ENCODE measurements at regions not wholly inside any gene's neighbourhood (a gene's known extent, or its start where the extent isn't known, plus 50 kb on each side); places are given as distances from the start of the nearest gene placed in this dataset.

DNA sequence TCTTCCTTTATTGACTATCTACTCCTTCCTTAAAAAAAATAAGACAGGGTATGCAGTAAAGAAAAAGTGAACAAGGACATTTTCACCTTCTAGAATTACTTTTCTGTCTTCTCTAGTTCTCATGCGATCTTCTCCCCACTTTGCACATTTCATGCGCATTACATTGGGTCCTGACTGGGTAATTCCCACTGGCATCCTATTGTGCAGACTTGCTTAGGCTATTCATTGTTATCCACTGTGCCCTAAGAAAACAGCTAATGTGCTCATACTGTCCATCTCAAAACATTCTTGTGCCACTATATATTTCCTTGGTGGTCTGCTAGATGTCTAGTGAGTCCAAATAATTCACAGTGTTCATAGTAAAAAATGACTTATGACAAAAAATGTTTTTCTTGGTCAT lies 447.4 kb upstream of the ROBO1 start:
- DNase-seq (ENCODE audit: low spot score): no peak

DNA sequence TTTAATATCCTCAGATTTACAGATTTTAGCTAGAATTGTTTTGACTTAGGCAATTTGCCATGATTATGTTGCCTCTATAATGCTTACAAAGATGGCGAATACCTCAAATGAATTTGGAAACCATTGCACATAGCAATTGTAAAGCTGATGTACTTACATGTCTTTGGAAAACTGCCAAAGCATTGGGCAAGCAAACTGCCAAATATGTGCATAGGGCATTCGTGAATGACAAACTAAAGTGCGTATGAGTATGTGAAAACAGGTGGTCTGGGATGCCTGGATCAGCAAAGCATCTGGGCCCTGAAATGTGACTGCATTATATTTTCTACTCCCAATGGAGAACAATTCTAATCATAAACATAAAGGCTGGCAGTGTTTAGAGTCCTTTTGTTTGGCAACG lies 445.3 kb upstream of the ROBO1 start:
- no peak for DNase-seq (ENCODE audit: low spot score)

DNA sequence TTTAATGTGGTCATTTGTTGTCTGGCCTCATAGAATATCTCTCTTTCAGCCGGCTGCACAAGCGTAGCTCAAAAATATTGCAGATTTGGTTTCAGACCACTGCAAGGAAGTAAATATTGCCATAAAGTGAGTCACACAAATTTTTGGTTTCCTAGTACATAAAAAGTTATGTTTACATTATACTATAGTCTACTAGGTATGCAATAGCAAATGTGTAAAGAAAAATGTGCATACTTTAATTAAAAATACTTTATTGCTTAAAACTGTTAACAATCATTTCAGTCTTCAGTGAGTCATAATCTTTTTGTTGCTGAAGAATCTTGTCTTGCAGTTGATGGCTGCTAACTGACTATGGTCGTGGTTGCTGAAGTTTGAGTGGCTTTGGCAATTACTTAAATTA lies 425.1 kb upstream of the ROBO1 start:
- DNase-seq (ENCODE audit: low spot score): no peak

DNA sequence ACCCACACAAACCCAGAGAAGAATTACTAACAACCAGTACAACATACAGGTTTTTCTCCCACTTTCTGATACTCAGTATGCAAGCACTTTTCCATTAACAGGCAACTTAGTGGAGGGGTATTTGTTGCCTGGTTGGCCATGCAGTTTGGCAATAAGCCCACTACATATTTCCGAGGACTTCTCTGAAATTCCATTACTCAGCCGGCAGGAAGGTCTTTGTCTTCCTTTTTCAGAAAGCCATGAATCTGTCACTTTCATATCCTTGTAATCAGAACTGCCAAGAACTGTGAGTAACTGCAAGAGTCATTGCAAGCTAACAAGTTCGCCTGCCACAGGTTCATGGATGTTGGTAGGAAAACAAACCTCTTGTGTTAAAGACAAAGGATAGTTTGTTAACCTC lies 422.3 kb upstream of the ROBO1 start:
- no peak for DNase-seq (ENCODE audit: low spot score)

DNA sequence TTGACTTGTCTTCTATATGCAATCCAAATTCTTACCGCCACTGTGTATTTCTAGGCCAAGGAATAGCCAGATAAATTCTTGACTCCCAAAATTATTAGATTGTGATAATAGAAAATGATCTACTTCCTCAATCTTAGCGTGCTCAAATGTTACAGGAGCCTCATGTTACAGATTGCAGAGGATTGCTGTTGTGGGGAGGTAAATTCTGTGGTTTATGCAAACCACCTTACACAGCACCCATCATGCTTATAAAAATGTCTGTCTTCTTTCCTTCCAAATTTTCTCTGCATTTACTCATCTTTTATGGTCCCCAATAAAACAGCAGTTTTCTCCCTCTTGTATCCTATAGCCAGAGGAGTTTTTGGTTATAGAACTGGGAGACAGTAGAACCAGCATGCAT lies 420.2 kb upstream of the ROBO1 start:
- no peak for DNase-seq (ENCODE audit: low spot score)

DNA sequence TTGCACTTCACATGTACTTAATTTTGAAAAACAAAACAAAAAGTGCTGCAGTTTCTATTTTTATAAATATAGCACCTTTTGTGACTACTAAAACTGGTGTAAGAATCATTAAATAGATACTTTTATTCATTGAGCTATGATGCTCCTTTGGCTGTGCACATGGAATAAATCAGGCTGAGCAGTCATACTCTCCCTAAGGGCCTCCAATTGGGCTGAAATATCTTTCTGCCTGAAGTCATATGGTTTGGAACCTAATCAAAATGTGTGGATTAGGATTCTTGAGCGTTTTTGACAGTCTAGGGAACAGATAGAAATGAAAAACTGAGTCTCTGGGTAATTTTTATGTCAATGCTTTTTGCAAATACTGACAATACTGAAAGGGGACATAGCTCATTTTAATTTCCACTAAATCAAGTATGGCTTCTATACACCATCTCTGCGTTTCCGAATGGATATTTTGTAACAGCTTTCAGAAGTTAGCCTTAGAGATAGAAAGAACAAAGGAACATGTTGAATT lies 392.2 kb upstream of the ROBO1 start:
- DNase-seq (ENCODE audit: low spot score): no peak

DNA sequence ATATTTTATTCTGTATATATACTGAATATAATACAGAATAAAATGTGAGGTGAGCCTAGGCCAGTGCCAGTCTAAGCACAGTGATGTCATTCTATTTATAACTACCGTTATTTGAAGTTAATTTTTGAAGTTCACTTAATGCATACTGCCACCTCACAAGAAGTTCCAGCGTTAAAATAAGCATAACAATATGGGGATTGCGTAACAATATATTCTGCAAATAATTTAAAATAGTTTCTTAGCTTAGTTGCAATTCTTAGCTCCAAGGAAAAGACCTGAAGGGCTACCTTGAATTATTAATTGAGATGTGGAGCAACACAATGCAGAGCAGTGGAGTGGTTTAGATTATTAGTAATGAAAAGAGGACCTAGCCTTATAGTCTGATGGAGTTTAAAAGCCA lies 390.5 kb upstream of the ROBO1 start:
- no peak for DNase-seq (ENCODE audit: low spot score)

DNA sequence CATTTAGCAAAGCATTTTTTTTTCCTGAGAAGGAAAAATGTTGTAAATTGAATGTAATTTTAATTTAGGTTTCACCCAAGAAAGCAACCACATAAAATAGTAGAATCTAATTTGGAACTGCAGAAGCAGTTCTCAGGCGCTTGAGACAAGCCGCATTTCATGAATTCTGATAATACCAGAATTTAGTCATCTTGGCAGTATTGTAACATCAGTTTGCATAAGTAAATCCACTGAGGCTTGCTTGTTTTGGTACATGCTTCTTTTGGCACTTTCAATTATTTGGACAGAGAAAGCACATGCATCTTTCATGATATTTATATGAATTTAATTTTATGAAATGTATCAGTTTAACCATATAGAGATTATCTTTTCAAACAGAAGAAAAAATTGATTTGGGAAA lies 389.7 kb upstream of the ROBO1 start:
- no peak for DNase-seq (ENCODE audit: low spot score)

DNA sequence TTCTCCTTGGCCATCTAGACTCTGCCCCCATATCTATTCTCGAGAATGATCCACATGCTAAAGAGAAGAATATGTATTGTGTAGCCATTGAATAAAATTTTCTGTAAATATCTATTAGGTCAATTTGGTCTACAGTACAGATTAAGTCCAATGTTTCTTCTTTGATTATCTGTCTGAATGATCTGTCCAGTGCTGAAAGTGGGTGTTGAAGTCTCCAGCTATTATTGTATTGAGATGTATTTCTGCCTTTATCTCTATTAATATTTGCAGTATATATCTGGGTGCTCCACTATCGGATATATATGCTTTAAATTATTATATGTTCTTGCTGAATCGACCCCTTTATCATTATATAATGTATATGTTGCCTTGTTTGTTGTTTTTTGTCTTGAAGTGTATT lies 384.9 kb upstream of the ROBO1 start:
- no peak for DNase-seq (ENCODE audit: low spot score)

DNA sequence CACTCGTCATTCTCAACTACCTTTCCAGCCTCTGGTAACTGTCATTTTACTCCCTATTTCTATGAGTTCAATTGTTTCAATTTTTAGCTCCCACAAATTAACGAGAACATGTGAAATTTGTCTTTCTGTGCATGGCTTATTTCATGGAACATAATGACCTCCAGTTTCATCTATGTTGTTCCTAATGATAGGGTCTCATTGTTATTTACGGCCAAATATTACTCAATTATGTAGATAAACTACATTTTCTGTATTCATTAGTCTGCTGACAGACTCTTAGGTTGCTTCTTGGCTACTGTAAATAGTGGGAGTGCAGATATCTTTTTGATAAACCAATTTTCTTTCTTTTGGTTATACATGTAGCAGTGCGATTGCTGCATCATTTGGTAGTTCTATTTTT lies 374.9 kb upstream of the ROBO1 start:
- DNase-seq (ENCODE audit: low spot score): no peak

DNA sequence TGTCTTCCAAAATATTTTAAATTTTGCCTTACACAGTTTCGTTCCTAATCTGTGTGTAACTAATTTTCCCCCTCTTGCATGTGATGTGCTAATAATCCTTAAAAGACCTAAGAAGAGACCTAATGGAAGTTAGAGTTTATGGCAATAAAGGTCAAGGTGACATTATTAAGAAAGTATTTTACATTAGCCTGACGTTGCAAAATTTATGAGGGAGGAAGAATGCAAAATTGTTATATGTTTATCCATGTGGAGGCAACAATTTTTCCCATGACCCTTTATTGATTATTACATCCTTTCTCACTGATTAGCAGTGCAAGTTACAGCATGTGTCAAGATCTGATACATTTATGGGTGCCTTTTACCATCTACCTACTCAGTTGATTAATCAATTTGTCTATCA lies 373.8 kb upstream of the ROBO1 start:
- DNase-seq (ENCODE audit: low spot score): no peak

DNA sequence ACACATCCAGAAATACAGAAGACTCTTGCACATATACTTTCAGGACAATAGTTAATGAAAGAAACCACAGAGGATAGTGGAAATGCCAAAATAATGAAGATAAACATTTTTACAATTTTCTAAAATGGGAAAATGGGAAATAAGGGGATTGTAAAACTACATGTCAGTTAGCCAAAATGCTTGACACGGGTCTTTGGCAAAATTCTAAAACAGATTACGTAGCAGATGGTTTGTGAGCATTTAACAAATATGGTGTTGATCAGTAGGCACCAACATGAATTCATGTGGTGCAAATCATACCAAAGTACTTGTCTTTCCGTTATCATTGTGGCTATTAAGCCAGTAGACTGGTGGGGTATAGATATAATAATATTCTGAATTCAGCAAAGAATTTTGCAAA lies 348.5 kb upstream of the ROBO1 start:
- DNase-seq (ENCODE audit: low spot score): no peak

DNA sequence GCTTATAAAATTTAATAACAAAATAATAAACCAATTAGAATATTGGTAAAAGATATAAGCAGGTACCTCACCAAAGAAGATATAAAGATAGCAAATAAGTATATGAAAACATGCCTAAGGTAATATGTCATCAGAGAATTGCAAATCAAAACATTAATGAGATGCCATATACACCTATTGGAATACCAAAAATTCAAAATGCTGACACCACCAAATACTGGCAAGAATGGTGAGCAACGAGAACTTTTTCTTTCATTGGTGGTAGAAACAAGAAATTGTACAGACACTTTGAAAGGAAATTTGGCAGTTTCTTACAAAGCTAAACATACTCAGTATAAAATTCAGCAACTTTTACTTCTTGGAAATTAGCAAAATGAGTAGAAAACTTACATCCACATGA lies 346.9 kb upstream of the ROBO1 start:
- no peak for DNase-seq (ENCODE audit: low spot score)

DNA sequence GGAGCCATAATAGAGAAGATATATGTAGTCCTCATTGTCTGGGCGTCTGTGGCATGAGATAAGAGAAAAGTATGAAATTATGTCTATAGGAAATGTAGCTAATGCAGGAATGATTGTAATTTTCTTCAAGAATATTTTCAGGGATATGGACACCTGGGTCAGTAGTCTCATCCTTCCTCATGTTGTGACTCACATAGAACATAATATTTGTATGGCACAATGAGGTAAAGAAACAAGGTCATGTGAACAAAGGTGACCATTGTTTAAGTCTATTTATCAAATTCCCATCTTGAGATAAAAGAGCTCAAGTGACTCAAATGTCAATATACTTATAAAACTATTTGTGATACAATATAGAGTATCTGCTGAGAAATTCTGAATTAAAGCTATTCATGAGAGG lies 345.5 kb upstream of the ROBO1 start:
- no peak for DNase-seq (ENCODE audit: low spot score)

DNA sequence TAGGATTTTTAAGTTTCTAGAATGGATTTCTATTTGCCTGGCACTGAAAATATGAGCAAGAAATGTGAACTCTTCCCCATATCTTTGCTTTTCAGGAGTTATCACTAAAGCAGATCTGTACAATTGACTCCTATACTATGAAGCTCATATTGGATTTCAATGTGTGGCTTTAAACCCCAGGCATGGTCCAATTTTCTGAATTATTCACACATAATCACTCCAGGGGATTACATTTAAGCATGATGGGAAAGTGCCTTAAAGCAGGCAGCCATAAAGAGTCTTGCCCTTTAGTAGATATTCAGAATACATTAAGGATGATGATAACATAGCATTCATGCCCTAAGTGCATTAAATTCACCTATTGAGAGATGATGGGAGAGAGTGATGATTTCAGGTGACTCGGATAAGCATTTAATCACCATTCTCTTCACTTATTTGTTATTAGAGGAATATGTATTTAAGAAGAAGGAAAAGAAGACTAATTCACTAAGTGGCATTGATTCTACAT lies 331.8 kb upstream of the ROBO1 start:
- no peak for DNase-seq (ENCODE audit: low spot score)

DNA sequence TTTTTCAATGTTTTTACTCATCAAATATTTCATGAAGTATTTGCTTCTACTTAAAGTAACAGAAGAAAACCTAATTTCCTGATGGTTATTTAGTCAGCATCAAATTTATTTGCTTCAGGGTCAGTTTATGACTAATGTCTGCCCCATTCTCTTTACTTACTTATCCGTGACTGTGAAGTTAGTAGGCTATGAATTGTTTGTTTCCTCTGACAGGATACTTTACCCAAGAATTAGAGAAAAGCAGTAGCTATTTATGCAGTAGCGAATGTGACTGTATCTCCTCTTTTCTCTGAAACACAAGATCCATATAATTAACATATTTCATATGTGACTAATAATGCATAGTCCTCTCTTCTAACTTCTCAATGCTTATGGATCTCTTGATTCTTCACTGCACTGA lies 329.9 kb upstream of the ROBO1 start:
- no peak for DNase-seq (ENCODE audit: low spot score)

DNA sequence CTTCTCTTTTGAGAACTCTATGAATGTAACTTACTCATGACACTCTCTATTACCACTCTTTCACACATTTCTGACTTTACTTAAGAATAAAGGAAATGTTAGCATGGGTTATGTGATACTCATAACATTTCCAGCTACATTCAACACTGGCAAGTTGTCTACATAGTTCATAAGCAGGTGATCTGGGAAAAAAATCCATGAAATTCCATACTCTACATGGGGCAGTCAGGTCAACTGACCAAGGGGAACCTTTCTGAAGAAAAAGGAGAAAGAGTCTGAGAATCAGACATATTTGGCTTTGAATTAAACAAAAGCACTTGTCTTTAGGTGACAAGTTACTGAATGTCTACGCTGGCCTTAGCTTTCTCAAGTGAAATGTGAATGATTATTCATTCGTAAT lies 329.1 kb upstream of the ROBO1 start:
- DNase-seq (ENCODE audit: low spot score): no peak

DNA sequence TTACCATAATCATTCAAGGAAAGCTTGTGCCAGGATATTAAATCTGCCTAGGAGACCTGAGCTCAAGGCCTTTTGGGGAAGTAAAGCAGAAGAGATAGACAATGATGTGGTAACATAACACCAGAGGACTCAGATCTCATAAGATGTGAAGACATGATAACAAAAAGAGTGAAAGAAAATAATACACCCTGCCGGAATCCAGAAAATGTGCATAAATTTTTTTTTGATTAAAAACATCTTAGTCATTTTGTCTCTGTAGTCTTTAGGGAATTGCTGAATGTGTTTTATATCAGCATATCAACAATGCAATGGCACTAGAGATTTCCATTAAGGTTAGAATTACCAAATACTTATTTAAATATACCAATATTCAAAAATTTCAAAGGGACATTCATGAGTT lies 326.8 kb upstream of the ROBO1 start:
- DNase-seq (ENCODE audit: low spot score): no peak

DNA sequence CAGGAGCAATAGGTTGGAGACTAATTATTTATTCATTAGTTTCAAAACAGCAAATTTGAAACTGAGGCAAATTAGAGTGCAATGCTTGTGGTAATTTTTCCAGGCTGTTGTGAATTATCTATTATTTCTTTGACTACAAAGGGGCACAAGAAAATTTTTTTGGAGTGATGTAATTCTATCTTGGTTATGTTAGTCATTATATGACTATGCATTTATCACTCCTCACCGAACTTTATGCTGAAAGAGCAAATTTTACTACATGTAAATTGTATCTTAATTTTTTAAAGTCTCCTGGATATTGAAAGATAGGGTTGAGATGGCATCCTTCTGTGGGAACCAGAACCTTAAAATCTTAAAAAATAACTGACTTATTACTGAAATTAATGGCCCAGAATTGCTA lies 320.0 kb upstream of the ROBO1 start:
- DNase-seq (ENCODE audit: low spot score): no peak

DNA sequence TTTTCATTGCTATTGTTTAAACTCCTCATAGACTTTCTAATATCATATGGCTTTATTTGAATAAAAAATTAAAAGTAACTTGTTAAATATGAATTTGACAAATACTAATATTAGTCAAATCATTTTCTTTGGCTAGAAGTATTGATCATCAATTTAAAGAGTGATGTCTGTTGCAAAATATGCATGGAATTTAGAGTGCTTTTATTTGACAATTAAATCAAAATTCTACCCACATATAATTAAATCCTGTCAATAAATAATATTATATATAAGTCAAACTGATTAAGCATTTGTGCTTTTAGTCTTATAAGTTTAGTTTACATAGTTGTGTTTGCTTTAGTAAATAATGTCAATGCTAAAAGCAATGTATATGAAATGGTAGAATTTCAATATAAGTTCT lies 318.6 kb upstream of the ROBO1 start:
- DNase-seq (ENCODE audit: low spot score): no peak

DNA sequence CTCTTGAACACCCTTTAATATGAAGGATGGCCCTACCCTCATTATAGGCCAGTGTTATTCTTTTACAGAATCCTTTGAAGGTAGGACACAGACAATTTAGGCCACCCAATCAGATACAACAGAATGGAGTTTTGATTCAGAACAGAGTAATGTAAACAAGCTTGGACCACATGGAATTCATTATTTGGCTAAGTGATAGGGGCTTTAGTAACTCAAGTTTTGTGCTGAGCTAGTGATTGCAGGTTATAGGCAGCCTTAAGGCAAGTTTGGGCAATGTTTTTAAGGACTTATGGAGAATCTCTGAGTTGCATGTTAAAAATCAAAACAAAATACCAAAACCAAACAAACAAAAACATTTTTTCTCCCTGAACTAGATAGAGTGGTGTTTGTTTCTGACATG lies 312.1 kb upstream of the ROBO1 start:
- no peak for DNase-seq (ENCODE audit: low spot score)

DNA sequence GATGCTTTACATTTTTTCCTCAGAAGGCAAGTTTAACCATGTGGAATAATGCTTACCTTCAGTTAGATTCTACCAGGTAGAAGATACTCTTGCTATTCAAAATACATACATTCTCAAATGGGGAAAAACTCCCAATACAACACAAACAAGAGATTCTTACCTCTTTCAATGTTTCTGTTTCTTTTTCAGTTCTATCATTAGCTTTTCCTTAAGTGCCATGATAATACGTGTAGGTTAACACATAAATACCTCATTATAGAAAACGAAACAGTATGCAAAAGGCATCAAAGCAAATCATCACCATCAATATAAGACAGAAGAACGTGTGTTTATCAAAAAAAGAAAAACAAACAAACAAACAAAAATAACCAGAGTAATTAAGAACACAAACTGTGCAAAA lies 300.7 kb upstream of the ROBO1 start:
- DNase-seq (ENCODE audit: low spot score): no peak

DNA sequence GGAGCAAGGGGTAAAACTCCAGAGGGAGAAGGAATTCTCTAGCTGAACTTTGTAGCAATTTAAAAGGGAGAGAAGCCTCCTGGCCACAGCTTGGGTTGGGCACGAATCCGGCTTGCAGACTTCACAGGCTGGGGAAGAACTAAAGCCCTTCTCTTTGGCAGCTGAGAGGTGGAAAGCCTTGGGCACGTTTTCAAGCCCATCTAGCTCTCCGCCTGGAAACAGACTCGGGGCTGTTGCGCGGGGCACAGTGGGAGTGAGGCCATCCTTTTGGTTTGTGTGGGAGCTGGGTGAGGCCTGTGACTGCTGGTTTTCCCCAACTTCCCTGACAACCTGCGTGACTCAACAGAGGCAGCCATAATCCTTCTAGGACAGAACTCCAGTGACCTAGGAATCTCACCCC lies 295.7 kb upstream of the ROBO1 start:
- no peak for DNase-seq (ENCODE audit: low spot score)

DNA sequence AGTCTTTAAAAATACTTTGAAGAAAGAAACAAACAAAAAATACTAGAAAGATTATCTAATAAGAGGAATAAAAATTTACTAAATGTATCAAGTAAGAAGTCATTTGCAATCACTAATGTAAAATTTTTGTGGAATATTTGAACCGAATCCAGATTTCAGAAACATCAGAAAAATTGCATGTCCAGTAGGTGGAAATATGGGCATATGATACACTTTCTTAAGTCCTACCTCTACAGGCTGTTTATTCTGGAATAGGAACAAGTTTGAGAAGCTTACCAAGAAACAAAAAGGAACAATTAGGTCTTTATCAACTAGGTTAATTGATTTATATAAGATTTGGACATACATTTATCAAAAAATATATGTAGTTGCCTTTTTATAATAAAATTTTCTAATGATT lies 292.9 kb upstream of the ROBO1 start:
- no peak for DNase-seq (ENCODE audit: low spot score)

DNA sequence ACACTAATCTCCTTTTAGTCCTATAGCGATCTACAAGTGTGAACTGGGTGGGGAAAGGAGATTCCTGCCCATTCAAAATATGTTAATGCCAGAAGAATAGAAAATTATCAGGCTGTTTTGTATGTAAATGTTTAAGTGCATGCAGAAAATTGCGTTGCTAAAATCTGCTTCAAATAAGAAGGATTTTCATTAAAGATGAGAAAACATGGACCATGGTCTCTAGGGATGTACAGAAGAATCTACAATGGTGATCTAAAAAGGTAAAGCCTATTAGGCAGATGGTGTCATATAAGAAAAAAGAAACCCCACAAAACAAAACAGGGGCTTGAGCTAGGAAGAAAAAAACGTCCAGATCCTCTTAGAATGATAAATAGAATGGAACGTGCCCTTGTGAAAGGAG lies 287.5 kb upstream of the ROBO1 start:
- DNase-seq (ENCODE audit: low spot score): no peak
